ENCODE measurements at regions not wholly inside any gene's neighbourhood (a gene's known extent, or its start where the extent isn't known, plus 50 kb on each side); places are given as distances from the start of the nearest gene placed in this dataset.

DNA sequence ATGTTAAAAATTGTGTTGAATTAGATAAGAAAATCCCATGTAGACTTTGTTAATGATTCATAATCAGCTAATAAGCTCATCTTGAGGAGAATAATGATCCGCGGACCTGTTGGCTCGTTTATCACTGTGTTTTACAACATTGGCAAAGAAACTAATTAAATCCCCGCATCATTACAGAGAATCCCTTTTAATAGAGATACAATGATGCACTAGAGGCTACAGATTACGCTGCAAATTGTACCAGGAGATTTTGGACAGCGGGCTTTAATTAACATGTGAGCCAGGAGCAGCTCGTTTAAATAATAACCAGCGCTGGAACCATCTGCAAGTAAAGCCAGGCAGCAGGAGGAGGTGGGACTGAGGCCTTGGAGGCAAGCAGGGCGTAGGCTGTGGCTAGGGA, 280.3 kb upstream of the POU3F1 start:
- peak; percentile 29 for DNase-seq

- DNase-seq: peak; percentile 19
These were observed 279.5 kb upstream of the POU3F1 start for GRCh38 chr1:38326135-38326534.

- no peak for DNase-seq
These were observed 266.2 kb upstream of the POU3F1 start for GRCh38 chr1:38312753-38313152.

DNA sequence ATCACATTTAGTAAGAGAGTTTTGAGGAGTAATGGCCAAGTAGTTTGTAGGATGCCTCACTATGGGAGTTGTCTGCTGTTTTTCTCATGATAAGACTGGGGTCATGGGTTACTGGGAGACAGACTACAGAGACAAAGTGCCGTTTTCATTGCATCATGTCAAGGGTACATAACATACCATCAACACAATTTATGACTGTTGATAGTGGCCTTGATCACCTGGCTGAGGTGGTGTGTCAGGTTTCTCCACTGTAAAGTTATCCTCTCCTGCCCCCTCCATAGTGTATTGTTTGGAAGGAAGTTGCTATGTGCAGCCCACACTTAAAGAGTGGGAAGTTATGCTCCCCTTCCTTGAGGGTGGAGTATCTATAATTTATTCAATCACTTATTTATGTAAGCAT, 263.5 kb upstream of the POU3F1 start:
- no peak for DNase-seq

DNA sequence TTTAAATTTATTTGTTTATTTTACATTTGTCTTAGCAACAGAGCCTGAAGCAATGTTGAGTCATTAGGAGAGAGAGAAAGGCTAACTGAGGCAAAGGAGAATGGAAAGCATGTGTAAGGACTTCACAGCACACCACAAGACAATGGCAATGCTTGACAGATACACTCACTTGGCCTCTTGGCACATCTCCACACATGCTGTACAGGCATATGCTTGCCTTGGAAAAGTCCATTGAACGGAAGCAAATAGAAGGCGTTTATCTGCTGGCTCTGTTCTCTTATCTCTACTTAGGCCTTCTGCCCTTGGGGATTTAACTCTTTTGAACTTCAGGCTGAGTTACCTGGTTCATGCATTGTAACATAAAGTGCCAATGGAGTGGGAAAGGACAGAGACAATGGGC, 262.2 kb upstream of the POU3F1 start:
- peak; percentile 38 for DNase-seq

DNA sequence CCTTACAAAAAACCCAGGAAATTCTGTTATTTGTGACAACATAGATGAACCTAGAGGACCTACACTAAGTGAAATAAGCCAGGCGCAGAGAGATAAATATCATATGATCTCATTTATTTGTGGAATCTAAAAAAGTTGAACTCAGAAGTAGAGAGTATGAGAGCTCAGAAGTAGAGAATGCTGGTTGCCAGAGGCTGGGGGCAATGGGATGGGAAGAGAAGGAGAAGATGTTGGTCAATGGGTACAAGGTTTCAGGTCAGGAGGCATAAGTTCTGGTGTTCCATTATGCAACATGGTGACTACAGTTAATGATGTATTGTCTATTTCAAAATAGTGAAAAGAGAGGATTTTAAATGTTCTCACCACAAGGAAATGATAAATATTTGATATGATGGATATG, 259.1 kb upstream of the POU3F1 start:
- no peak for DNase-seq

DNA sequence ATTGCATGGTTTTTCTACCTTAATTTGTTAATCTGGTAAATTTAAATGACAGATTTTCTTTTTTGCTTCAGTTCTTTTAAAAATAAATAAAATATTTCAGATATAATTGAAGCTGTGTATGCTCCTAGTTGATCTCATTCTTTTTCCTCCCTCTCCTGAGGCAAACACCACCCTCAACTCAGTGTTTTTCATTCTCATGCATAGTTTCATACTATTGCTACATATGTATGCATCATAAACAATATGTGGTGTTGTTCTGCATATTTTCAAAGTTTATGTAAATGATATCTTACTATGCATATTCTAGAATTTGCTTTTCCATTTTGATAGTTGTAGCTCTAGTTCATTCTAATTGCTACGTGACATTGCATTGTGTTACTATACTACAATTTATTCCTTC, 257.2 kb upstream of the POU3F1 start:
- no peak for DNase-seq

GRCh38 chr1:38301040-38301439, 254.4 kb upstream of the POU3F1 start:
- DNase-seq: no peak

- no peak for DNase-seq
These were observed 254.0 kb upstream of the POU3F1 start for GRCh38 chr1:38300616-38301015.

GRCh38 chr1:38297842-38298241, 251.2 kb upstream of the POU3F1 start:
- DNase-seq: no peak

GRCh38 chr1:38297246-38297645, 250.7 kb upstream of the POU3F1 start:
- DNase-seq: no peak

- no peak for DNase-seq
These were observed 249.5 kb upstream of the POU3F1 start for GRCh38 chr1:38296047-38296446.

DNA sequence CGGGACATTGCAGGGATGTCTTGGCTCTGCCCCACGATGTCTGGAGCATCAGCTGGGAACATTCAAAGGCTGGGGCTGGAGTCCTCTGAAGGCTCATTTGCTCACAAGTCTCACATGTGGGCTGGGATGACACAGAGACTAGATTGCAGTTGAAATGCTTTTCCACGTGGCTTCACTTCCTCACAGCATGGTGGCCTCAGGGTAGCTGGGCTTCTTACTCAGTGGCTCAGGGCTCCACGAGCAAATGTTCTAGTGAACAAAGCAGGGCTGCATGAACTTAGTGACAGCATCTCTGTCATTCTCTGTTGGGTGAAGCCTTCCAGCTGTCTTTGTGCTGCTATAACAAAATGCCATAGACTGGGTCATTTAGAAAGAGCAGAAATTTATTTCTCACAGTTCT, 247.0 kb upstream of the POU3F1 start:
- no peak for DNase-seq

GRCh38 chr1:38292969-38293368, 246.4 kb upstream of the POU3F1 start:
- DNase-seq: no peak

- no peak for DNase-seq
These were observed 245.4 kb upstream of the POU3F1 start for GRCh38 chr1:38291906-38292521.

- no peak for DNase-seq
These were observed 244.7 kb upstream of the POU3F1 start for GRCh38 chr1:38291336-38291735.

DNA sequence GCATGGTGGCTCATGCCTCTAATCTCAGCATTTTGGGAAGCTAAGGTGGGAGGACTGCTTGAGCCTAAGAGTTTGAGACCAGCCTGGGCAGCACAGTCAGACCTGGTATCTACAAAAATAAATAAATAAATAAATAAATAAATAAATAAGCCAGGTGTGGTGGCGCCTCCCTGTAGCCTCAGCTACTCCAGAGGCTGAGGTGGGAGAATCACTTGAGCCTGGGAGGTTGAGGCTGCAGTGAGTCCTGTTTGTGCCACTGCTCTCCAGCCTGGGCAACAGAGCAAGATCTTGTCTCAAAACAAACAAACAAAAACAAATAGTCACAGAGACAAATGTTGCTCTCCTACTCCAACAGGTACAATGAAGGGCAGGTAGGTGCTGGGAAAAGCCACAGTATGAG, 242.4 kb upstream of the POU3F1 start:
- no peak for DNase-seq

DNA sequence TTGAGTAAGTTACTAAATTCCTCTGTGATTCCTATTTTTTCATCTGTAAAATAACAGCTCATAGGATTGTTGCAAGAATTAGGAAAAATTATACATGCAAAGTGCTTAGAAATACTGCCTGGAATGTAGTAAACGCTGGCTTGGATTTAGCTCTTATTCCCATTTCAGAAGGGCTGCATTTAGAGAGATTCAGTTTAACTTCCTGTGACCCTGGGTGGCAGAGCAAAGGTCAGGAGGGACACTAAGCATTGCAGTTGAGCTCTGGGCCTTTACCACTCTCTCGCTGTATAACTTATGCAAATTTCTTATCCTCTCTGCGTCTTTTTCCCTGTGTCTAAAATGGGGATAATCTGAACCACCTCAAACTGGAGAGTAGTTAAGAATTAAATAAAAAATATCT, 241.0 kb upstream of the POU3F1 start:
- DNase-seq: no peak

DNA sequence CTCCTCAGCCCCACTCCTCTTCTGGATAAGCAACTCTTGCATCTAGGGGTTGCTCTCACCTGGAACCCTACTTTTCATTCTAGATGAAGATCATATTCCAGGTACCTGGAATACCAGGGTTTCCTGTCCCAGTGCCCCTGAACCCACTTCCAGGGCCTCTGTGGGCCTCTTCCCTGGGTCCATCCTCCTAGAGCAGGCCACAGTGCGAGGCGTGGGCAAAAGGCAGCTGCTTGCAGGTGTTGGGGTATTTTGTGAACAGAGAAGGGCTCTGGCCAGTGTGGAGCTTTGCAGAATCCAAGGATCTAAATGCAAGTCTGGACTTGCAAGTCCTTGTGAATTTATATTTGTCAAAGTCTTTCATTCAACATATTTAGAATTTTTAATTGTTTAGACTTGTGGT, 240.4 kb upstream of the POU3F1 start:
- no peak for DNase-seq

DNA sequence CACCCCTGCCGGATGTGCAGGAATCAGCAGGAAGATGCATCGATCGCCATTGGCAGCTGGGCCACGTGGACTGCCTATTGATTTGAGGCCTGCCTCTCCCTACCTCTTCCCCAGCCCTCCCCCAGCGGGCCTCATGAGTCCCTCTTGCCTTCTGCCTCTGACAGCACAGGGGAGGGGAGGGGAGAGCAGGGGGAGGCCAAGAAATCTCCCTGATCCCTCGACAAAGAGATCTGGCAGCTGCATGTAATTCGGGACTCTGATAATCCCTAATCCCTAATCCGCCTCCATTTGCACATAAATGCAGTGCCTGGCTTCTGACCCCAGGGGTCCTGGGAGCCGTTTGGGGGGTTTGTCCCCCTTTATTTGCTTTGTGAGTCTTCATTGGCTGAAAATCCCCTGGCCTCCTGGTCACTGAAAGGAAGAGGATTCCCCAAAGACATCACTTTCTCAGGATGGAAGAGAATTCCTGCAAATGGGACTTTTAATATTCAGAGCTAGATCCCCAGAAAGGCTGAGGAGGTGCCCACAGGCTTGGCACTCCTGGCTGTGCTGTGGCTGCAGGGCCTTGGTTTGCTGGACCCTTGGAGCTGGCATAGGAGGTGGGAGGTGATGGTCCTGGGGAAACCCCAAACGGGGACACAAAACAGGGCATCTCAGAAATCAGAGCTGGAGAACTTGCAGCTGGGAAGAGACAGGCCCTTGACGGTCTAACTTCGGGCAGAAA, 239.4 kb upstream of the POU3F1 start:
- DNase-seq: peak; percentile 99

DNA sequence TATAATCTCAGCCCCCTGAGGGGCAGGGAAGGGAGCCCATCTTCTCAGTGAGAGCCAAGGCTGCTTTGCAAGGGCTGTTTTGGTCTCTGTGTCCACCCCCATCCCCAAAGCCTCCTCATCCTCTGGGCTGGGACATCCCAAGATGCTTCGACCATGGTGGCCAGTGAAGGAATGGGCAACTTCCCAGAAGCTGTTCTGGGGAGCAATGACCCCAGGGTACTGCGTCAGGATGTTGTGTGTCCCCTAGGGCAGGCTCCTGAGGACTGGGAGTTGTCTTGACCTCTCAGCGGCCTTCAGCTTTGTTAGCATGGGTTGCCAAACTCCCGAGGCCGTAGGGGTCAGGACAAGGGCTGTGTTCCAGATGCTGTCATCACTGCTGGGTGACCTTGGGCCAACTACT, 238.4 kb upstream of the POU3F1 start:
- peak; percentile 49 for DNase-seq

- peak; percentile 93 for DNase-seq
These were observed 237.3 kb upstream of the POU3F1 start for GRCh38 chr1:38283696-38284470.

- no peak for DNase-seq
These were observed 232.6 kb upstream of the POU3F1 start for GRCh38 chr1:38279148-38279547.

GRCh38 chr1:38277646-38278045, 231.1 kb upstream of the POU3F1 start:
- DNase-seq: no peak

Data from NCI-H82 (cell line).